Cardiac muscle cell (in vitro differentiated cells and primary cell): ENCODE measurements at regions not wholly inside any gene's neighbourhood (a gene's known extent, or its start where the extent isn't known, plus 50 kb on each side); places are given as distances from the start of the nearest gene placed in this dataset.

Experiments
- DNase-seq, 2 donors: peaks; one replicate each; pipeline versions ENCODE4 v3.0.0 to v3.0.0-alpha.2; 2010 to 2017; ENCODE audit warnings: low read depth in 1 of 2, low spot score in 1 of 2
- H3K27ac ChIP-seq: fragments of 200-600 bp; sonication (generic); 2 replicates; pipeline ENCODE4 v1.5.1; 2016
- H3K27me3 ChIP-seq: fragments of 200-600 bp; sonication (generic); 2 replicates; pipeline ENCODE4 v1.6.0; 2016; ENCODE audit warnings: control low read depth
- H3K36me3 ChIP-seq: fragments of 200-600 bp; sonication (generic); 2 replicates; pipeline ENCODE4 v1.5.1; 2016; ENCODE audit warnings: control low read depth
- H3K4me1 ChIP-seq: fragments of 200-600 bp; sonication (generic); 2 replicates; pipeline ENCODE4 v1.8.1; 2017; ENCODE audit warnings: low read depth, mild to moderate bottlenecking, mixed run types
- H3K4me3 ChIP-seq: fragments of 200-600 bp; sonication (generic); 2 replicates; pipeline ENCODE4 v1.5.1; 2016; ENCODE audit warnings: mild to moderate bottlenecking
- H3K9me3 ChIP-seq: fragments of 200-600 bp; sonication (generic); 2 replicates; pipeline ENCODE4 v1.5.1; 2017; ENCODE audit warnings: low read depth, mild to moderate bottlenecking, control low read depth
- TF ChIP-seq, protein P1 (sequence below): IDR thresholded peaks from 2 replicates; pipeline ENCODE4 v1.5.1; 2012; ENCODE audit warnings: low read depth, mild to moderate bottlenecking, low read length

GRCh38 chr2:107027205-107027604 is 141.2 kb upstream of the ST6GAL2 start:
- H3K27ac ChIP-seq, result no peak overlapping the region
- TF ChIP-seq, protein P1, sequence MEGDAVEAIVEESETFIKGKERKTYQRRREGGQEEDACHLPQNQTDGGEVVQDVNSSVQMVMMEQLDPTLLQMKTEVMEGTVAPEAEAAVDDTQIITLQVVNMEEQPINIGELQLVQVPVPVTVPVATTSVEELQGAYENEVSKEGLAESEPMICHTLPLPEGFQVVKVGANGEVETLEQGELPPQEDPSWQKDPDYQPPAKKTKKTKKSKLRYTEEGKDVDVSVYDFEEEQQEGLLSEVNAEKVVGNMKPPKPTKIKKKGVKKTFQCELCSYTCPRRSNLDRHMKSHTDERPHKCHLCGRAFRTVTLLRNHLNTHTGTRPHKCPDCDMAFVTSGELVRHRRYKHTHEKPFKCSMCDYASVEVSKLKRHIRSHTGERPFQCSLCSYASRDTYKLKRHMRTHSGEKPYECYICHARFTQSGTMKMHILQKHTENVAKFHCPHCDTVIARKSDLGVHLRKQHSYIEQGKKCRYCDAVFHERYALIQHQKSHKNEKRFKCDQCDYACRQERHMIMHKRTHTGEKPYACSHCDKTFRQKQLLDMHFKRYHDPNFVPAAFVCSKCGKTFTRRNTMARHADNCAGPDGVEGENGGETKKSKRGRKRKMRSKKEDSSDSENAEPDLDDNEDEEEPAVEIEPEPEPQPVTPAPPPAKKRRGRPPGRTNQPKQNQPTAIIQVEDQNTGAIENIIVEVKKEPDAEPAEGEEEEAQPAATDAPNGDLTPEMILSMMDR, result no peak

DNA sequence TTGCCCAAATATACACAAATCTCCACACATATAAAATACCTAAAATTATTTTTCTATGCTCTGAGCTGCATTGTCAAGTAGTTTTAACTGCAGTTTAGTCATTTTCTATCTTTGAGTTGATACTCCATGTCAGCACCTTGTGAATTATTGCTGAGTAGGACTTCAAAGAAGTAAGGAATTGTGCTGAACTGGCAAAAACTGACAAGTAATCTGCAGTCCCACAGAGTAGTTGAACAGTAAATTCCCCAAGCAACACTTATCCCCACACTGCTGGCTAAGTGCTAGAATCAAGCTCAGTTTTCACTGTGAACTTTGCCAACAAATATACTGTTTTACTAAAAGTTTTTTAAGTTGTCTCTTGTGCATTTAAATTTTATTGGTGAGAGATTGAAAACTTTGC is 141.8 kb upstream of the ST6GAL2 start:
- no peaks in the 10 kb centered on the region for H3K36me3 ChIP-seq
- DNase-seq, result no peak
- H3K27ac ChIP-seq, result no peak overlapping the region
- TF ChIP-seq, protein P1, result no peak
- no peaks in the 10 kb centered on the region for H3K4me1 ChIP-seq
- no peaks in the 10 kb centered on the region for H3K9me3 ChIP-seq
- H3K27me3 ChIP-seq, result no peaks in the 10 kb centered on the region
- H3K4me3 ChIP-seq, result no peak overlapping the region

More at GRCh38 chr2:107027205-107027604, 141.2 kb upstream of the ST6GAL2 start:
- no peaks in the 10 kb centered on the region for H3K9me3 ChIP-seq
- no peaks in the 10 kb centered on the region for H3K4me1 ChIP-seq
- no peaks in the 10 kb centered on the region for H3K27me3 ChIP-seq
- no peak for DNase-seq
- no peaks in the 10 kb centered on the region for H3K36me3 ChIP-seq
- no peak overlapping the region for H3K4me3 ChIP-seq

DNA sequence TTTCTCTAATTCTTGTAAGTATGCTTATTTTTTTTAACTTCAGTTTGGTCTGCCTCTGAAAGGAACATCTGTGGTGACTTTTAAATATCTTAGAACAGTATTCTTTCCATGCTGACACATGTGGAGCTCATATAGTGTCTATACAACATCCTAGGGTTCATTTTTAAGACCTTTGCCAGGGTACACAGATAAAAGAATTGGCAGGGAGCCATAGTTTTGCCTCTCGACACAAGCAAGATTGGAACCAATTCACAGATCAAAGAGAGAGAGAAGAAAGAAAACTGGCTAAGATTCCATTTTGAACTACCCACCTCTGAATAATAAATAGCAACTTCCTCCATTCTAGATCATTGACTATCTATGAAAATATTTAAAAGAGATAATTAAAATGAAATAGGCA is 142.7 kb upstream of the ST6GAL2 start:
- Histone ChIP-seq H3K4me3 (no peak overlapping the region), H3K9me3 (no peaks in the 10 kb centered on the region), H3K36me3 (no peaks in the 10 kb centered on the region), H3K27me3 (no peaks in the 10 kb centered on the region), H3K4me1 (no peaks in the 10 kb centered on the region), H3K27ac (no peak overlapping the region)
- TF ChIP-seq, protein P1, result no peak
- no peak for DNase-seq

DNA sequence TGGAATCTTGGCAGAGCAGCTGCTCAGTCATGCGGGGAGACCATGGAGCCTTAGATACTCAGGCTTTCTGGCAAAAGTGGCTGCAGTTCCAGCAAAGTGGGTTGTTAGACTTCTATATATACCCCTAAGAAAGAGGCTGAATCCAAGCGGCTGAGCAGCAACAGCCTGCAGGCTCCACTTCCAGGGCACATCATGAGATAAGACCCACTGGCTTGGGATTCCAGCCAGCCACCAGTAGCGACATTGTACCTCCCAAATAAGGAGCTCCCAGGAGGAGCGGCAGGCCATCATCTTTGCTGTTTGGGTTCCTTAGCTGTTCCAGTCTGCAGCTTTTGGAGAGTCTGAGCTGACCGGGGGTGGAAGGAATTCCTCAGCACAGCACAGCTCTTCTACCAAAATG is 150.3 kb upstream of the ST6GAL2 start:
- peak in 1 of 2 donors; percentile 5 for DNase-seq
- Histone ChIP-seq H3K27me3 (no peaks in the 10 kb centered on the region), H3K9me3 (no peaks in the 10 kb centered on the region), H3K4me1 (no peaks in the 10 kb centered on the region), H3K27ac (no peak overlapping the region), H3K36me3 (no peaks in the 10 kb centered on the region), H3K4me3 (no peak overlapping the region)
- TF ChIP-seq, protein P1, result no peak

DNA sequence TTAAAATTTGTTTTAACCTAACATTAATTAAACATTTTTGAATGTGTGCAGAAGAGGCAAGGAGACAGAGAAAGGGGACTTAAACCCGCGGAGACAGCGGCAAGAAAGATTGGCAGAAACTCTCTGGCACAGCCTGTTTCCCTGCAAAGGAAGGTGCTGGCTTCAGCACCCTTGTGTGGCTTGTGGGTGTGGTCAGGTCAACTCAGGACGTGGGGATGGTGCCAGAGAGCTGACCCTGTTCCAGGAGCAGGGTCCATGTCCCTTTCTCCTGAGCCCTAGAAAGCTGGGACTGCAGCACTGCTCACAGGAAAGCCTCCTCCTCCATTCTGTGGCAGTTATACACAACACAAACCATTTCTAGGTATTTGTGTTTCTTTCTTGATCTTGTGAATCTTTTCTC is 176.2 kb upstream of the ST6GAL2 start:
- TF ChIP-seq, protein P1, result no peak
- Histone ChIP-seq H3K9me3 (no peaks in the 10 kb centered on the region), H3K27ac (no peak overlapping the region), H3K4me3 (no peak overlapping the region), H3K27me3 (no peaks in the 10 kb centered on the region), H3K36me3 (no peaks in the 10 kb centered on the region), H3K4me1 (no peaks in the 10 kb centered on the region)
- DNase-seq, result no peak
